ENCODE measurements at regions not wholly inside any gene's neighbourhood (a gene's known extent, or its start where the extent isn't known, plus 50 kb on each side); places are given as distances from the start of the nearest gene placed in this dataset.

GRCh38 chr5:74226716-74227485, 413.6 kb downstream of the ENC1 start:
- no peak for DNase-seq (ENCODE audit: low spot score)

- no peak for DNase-seq (ENCODE audit: low spot score)
These were observed 414.9 kb downstream of the ENC1 start for GRCh38 chr5:74225587-74225986.

- DNase-seq (ENCODE audit: low spot score) = no peak
These were observed 416.2 kb downstream of the ENC1 start for GRCh38 chr5:74224331-74224730.

GRCh38 chr5:74222806-74223205, 417.7 kb downstream of the ENC1 start:
- DNase-seq (ENCODE audit: low spot score) = no peak

GRCh38 chr5:74221413-74221812, 419.1 kb downstream of the ENC1 start:
- no peak for DNase-seq (ENCODE audit: low spot score)

GRCh38 chr5:74216012-74216411, 424.5 kb downstream of the ENC1 start:
- no peak for DNase-seq (ENCODE audit: low spot score)

GRCh38 chr5:74212336-74212735, 428.2 kb downstream of the ENC1 start:
- DNase-seq (ENCODE audit: low spot score) = peak; percentile 19

GRCh38 chr5:74209571-74209970, 431.0 kb downstream of the ENC1 start:
- no peak for DNase-seq (ENCODE audit: low spot score)

GRCh38 chr5:74206579-74207550, 433.7 kb downstream of the ENC1 start:
- DNase-seq (ENCODE audit: low spot score) = peak; percentile 76

GRCh38 chr5:74205767-74206578, 434.6 kb downstream of the ENC1 start:
- no peak for DNase-seq (ENCODE audit: low spot score)

GRCh38 chr5:74201334-74202081, 439.0 kb downstream of the ENC1 start:
- no peak for DNase-seq (ENCODE audit: low spot score)

GRCh38 chr5:74200560-74200959, 440.0 kb downstream of the ENC1 start:
- DNase-seq (ENCODE audit: low spot score) = no peak

- peak; percentile 65 for DNase-seq (ENCODE audit: low spot score)
These were observed 440.9 kb downstream of the ENC1 start for GRCh38 chr5:74199436-74200210.

- DNase-seq (ENCODE audit: low spot score) = no peak
These were observed 441.5 kb downstream of the ENC1 start for GRCh38 chr5:74199005-74199404.

- no peak for DNase-seq (ENCODE audit: low spot score)
These were observed 442.4 kb downstream of the ENC1 start for GRCh38 chr5:74198156-74198555.

GRCh38 chr5:74196233-74196632, 444.3 kb downstream of the ENC1 start:
- DNase-seq (ENCODE audit: low spot score) = no peak

- no peak for DNase-seq (ENCODE audit: low spot score)
These were observed 446.3 kb downstream of the ENC1 start for GRCh38 chr5:74194196-74194595.

GRCh38 chr5:74192606-74193299, 447.8 kb downstream of the ENC1 start:
- DNase-seq (ENCODE audit: low spot score) = peak; percentile 68

- DNase-seq (ENCODE audit: low spot score) = no peak
These were observed 452.0 kb downstream of the ENC1 start for GRCh38 chr5:74188351-74189105.
